ENCODE measurements at regions not wholly inside any gene's neighbourhood (a gene's known extent, or its start where the extent isn't known, plus 50 kb on each side); places are given as distances from the start of the nearest gene placed in this dataset.

DNA sequence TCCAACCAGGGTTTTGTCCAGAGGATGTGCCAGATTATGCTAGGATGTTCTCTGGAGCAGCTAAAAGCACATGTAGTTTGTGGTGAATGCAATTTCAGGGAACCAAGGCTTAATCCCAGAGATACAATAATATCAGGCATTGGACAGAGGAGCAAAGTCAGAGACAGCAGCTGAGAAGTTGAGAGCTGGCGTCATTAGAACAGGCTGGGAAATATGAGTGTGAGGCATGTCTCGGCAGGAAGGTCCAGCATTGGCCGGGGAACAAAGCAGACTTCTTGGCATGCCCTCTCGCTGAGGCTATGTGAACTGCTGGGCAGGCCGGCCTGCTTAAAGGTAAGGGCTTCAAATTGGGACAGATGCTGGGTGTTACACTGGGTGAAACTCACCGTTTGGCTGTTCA, 125.4 kb downstream of the CAND1 start:
- no peaks in the 10 kb centered on the region for H3F3A ChIP-seq (ENCODE audit: insufficient read depth, low read length)
- H3K27me3 ChIP-seq (replicated peaks; ENCODE audit: insufficient read depth, low read length) = no peaks in the 10 kb centered on the region
- no peak overlapping the region for H3K4me2 ChIP-seq (ENCODE audit: low read depth, low read length)
- H3K9me3 ChIP-seq (replicated peaks; ENCODE audit: insufficient read depth, low read length) = no peaks in the 10 kb centered on the region
- no peaks in the 10 kb centered on the region for H4K20me1 ChIP-seq (ENCODE audit: insufficient read depth, low read length)
- no peaks in the 10 kb centered on the region for H3K9me2 ChIP-seq (replicated peaks; ENCODE audit: insufficient read depth, low read length)
- DNase-seq = no peak
- H3K27ac ChIP-seq (ENCODE audit: low read length) = no peak overlapping the region
- no peak overlapping the region for H2AFZ ChIP-seq (ENCODE audit: low read length)
- H3K79me2 ChIP-seq (ENCODE audit: low read length) = no peaks in the 10 kb centered on the region
- H3K4me1 ChIP-seq (ENCODE audit: low read length) = no peaks in the 10 kb centered on the region
- H3K9ac ChIP-seq (ENCODE audit: low read length) = no peak overlapping the region
- TF ChIP-seq EZH2phosphoT487 (IDR thresholded peaks at IDR 0.05; ENCODE audit: low read length) (no peak), EZH2 (optimal IDR thresholded peaks at IDR 0.05; ENCODE audit: low read depth, low read length) (no peak)
- TF ChIP-seq, protein P1, sequence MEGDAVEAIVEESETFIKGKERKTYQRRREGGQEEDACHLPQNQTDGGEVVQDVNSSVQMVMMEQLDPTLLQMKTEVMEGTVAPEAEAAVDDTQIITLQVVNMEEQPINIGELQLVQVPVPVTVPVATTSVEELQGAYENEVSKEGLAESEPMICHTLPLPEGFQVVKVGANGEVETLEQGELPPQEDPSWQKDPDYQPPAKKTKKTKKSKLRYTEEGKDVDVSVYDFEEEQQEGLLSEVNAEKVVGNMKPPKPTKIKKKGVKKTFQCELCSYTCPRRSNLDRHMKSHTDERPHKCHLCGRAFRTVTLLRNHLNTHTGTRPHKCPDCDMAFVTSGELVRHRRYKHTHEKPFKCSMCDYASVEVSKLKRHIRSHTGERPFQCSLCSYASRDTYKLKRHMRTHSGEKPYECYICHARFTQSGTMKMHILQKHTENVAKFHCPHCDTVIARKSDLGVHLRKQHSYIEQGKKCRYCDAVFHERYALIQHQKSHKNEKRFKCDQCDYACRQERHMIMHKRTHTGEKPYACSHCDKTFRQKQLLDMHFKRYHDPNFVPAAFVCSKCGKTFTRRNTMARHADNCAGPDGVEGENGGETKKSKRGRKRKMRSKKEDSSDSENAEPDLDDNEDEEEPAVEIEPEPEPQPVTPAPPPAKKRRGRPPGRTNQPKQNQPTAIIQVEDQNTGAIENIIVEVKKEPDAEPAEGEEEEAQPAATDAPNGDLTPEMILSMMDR (IDR thresholded peaks at IDR 0.05; ENCODE audit: low read length) = no peak
- no peaks in the 10 kb centered on the region for H3K36me3 ChIP-seq (replicated peaks; ENCODE audit: insufficient read depth, low read length)
- no peak overlapping the region for H3K4me3 ChIP-seq (ENCODE audit: low read length)

DNA sequence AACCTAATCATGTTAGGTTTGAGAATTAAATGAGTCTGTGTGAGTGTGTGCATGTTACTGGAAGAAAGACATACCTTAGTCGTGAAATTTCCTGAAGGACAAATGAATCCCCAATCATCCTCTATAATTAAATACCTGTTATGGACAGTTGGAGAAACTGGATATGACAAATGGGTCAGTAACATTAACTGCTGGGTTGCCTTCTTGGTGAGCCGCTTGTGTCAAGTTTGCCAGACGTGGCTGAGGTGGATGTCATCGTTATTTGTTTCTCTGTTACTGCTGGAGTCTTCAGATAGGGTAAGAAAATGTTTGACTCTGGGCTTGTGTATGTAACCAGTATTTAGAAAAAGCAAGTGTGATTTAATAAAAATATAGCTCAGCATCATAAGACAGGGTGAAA, 131.6 kb downstream of the CAND1 start:
- Histone ChIP-seq H3F3A (ENCODE audit: insufficient read depth, low read length) (no peaks in the 10 kb centered on the region), H3K4me1 (ENCODE audit: low read length) (no peaks in the 10 kb centered on the region), H3K36me3 (replicated peaks; ENCODE audit: insufficient read depth, low read length) (no peaks in the 10 kb centered on the region), H3K9me2 (replicated peaks; ENCODE audit: insufficient read depth, low read length) (no peaks in the 10 kb centered on the region), H3K79me2 (ENCODE audit: low read length) (no peaks in the 10 kb centered on the region), H3K9ac (ENCODE audit: low read length) (no peak overlapping the region), H2AFZ (ENCODE audit: low read length) (no peak overlapping the region), H3K9me3 (replicated peaks; ENCODE audit: insufficient read depth, low read length) (no peaks in the 10 kb centered on the region), H4K20me1 (ENCODE audit: insufficient read depth, low read length) (no peaks in the 10 kb centered on the region), H3K27ac (ENCODE audit: low read length) (no peak overlapping the region), H3K27me3 (replicated peaks; ENCODE audit: insufficient read depth, low read length) (no peaks in the 10 kb centered on the region), H3K4me2 (ENCODE audit: low read depth, low read length) (no peak overlapping the region), H3K4me3 (ENCODE audit: low read length) (no peak overlapping the region)
- no peak for DNase-seq
- TF ChIP-seq, protein P1 (IDR thresholded peaks at IDR 0.05; ENCODE audit: low read length) = no peak
- no peak for TF ChIP-seq EZH2 (optimal IDR thresholded peaks at IDR 0.05; ENCODE audit: low read depth, low read length)
- no peak for TF ChIP-seq EZH2phosphoT487 (IDR thresholded peaks at IDR 0.05; ENCODE audit: low read length)

DNA sequence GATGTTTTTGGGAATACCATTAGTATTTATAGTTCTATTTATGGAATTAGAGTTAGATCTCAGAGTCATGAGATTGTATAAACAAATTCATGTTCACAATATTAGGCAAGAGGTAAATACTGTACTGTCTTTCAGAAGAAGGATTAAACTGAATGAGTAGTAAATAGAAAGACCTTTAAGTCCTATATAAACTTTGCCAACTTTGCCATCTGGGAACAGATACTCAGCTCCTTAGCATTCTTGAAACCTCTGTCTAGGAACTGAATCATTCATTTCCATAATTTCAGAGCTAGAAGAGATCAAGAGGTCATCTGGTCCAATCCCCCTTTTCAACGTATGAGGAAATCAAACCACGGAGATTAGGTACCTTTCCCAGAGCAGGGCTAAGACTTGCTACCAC, 141.1 kb downstream of the CAND1 start:
- Histone ChIP-seq H3K79me2 (ENCODE audit: low read length) (no peaks in the 10 kb centered on the region), H3K4me3 (ENCODE audit: low read length) (no peak overlapping the region), H3K27me3 (replicated peaks; ENCODE audit: insufficient read depth, low read length) (no peaks in the 10 kb centered on the region), H3K4me2 (ENCODE audit: low read depth, low read length) (no peak overlapping the region), H3K9ac (ENCODE audit: low read length) (no peak overlapping the region), H3K4me1 (ENCODE audit: low read length) (no peaks in the 10 kb centered on the region), H3K9me2 (replicated peaks; ENCODE audit: insufficient read depth, low read length) (no peaks in the 10 kb centered on the region), H3K36me3 (replicated peaks; ENCODE audit: insufficient read depth, low read length) (no peaks in the 10 kb centered on the region), H4K20me1 (ENCODE audit: insufficient read depth, low read length) (no peaks in the 10 kb centered on the region), H2AFZ (ENCODE audit: low read length) (no peak overlapping the region), H3K27ac (ENCODE audit: low read length) (no peak overlapping the region), H3F3A (ENCODE audit: insufficient read depth, low read length) (no peaks in the 10 kb centered on the region), H3K9me3 (replicated peaks; ENCODE audit: insufficient read depth, low read length) (no peaks in the 10 kb centered on the region)
- TF ChIP-seq, protein P1 (IDR thresholded peaks at IDR 0.05; ENCODE audit: low read length) = no peak
- TF ChIP-seq EZH2 (optimal IDR thresholded peaks at IDR 0.05; ENCODE audit: low read depth, low read length) (no peak), EZH2phosphoT487 (IDR thresholded peaks at IDR 0.05; ENCODE audit: low read length) (no peak)
- no peak for DNase-seq

Data from MM.1S (cell line).